A549 (cell line): ENCODE measurements at regions not wholly inside any gene's neighbourhood (a gene's known extent, or its start where the extent isn't known, plus 50 kb on each side); places are given as distances from the start of the nearest gene placed in this dataset.

Experiments used
- BHLHE40 ChIP-seq: IDR thresholded peaks from 2 replicates; pipeline ENCODE4 v1.6.1; 2012; ENCODE audit warnings: low read depth, low read length, inconsistent platforms
- CBX8 ChIP-seq: fragments of 200-600 bp; sonication (generic); IDR thresholded peaks from 2 replicates; pipeline ENCODE4 v1.6.1; 2016
- CTCF ChIP-seq: fragments of >200 bp; sonication (Bioruptor Twin); formaldehyde crosslinking; IDR thresholded peaks from 3 replicates; pipeline ENCODE4 v1.5.1; 2016
- EP300 ChIP-seq, 2 experiments: fragments of >200 bp; sonication (Bioruptor Twin); formaldehyde crosslinking; IDR thresholded peaks; 2 replicates in 1 of 2; 3 replicates in 1 of 2; pipeline ENCODE4 v1.6.1; 2016 to 2017
- FOSB ChIP-seq: fragments of 250-450 bp; sonication (Bioruptor Pico); IDR thresholded peaks from 2 replicates; pipeline ENCODE4 v1.5.0; 2020; ENCODE audit warnings: mild to moderate bottlenecking, moderate library complexity
- GATA3 ChIP-seq: IDR thresholded peaks from 2 replicates; pipeline ENCODE4 v1.6.1; 2012; ENCODE audit warnings: borderline replicate concordance
- MAZ ChIP-seq: fragments of 150-350 bp; IDR thresholded peaks from 2 replicates; pipeline ENCODE4 v1.6.1; 2014; ENCODE audit warnings: antibody characterized with exemption, low read depth, low read length, borderline replicate concordance
- NFE2L2 ChIP-seq: fragments of 150-350 bp; conservative IDR thresholded peaks from 2 replicates; pipeline ENCODE4 v1.6.1; 2014; ENCODE audit warnings: low read length
- PHF8 ChIP-seq: fragments of 200-600 bp; sonication (generic); IDR thresholded peaks from 2 replicates; pipeline ENCODE4 v1.6.1; 2016; ENCODE audit warnings: low read depth, mild to moderate bottlenecking, antibody characterized with exemption, moderate library complexity, borderline replicate concordance
- POLR2A ChIP-seq: IDR thresholded peaks from 2 replicates; pipeline ENCODE4 v1.6.1; 2012; ENCODE audit warnings: mild to moderate bottlenecking, low read length
- RAD21 ChIP-seq, 2 experiments: fragments of >200 bp in 1 of 2; sonication (Bioruptor Twin) in 1 of 2; formaldehyde crosslinking in 1 of 2; IDR thresholded peaks in 1 of 2; conservative IDR thresholded peaks in 1 of 2; 2 replicates in 1 of 2; 3 replicates in 1 of 2; pipeline ENCODE4 v1.6.1; 2012 to 2018; ENCODE audit warnings: inconsistent platforms in 1 of 2
- RARB ChIP-seq: fragments of 250-450 bp; sonication (Bioruptor Pico); IDR thresholded peaks from 2 replicates; pipeline ENCODE4 v1.8.0; 2021; ENCODE audit warnings: mild to moderate bottlenecking, moderate library complexity
- REST ChIP-seq: fragments of 200-600 bp; sonication (generic); IDR thresholded peaks from 2 replicates; pipeline ENCODE4 v1.6.1; 2016; ENCODE audit warnings: antibody characterized with exemption, mild to moderate bottlenecking, moderate library complexity
- TFCP2L1 ChIP-seq: fragments of 250-450 bp; sonication (Bioruptor Pico); IDR thresholded peaks from 2 replicates; pipeline ENCODE4 v1.5.0; 2021; ENCODE audit warnings: mild to moderate bottlenecking

- no peak for TF ChIP-seq MAZ
- no peak for TF ChIP-seq CTCF
- TF ChIP-seq POLR2A = peak; percentile 36; the same call in 1 of the 2 replicates
- no peak for TF ChIP-seq BHLHE40
- no peak for TF ChIP-seq GATA3
- peak; percentile 58; the same call in 1 of the 2 replicates for TF ChIP-seq TFCP2L1 (CRISPR knock-in tag)
- TF ChIP-seq REST = no peak; the same call in none of the 2 replicates
- TF ChIP-seq CBX8 = no peak
- no peak for TF ChIP-seq PHF8
- 0 out of 5 replicates have a peak, but pooled peaks of 1 of the 2 experiments have one; percentile 1 for TF ChIP-seq RAD21 (conservative IDR thresholded peaks at IDR 0.05 in 1 of 2, IDR thresholded peaks at IDR 0.05 in 1 of 2)
- TF ChIP-seq RARB = peak; percentile 83
- TF ChIP-seq FOSB = no peak; the same call in 1 of the 2 replicates
- TF ChIP-seq NFE2L2 = no peak
- no peak for TF ChIP-seq EP300 (IDR thresholded peaks at IDR 0.05)
Observed at GRCh38 chr6:165986914-165987482, 180.7 kb downstream of the TBXT start.
